Thoracic aorta (tissue), 2 donors: ENCODE measurements at regions not wholly inside any gene's neighbourhood (a gene's known extent, or its start where the extent isn't known, plus 50 kb on each side); places are given as distances from the start of the nearest gene placed in this dataset.
"Not testable (repeated sequence)": the region's sequence is repeated elsewhere in the genome, so short reads cannot be mapped to it uniquely, and the experiment has no call there.

ENCODE experiments used
- ATAC-seq: fragments of 150-250 bp; one replicate; pipeline ENCODE4 v1.8.0; 2017; ENCODE audit warnings: low read depth; ENCODE audit not compliant: insufficient number of reproducible peaks, low FRiP score
- DNase-seq: peaks from one replicate; pipeline ENCODE4 v3.0.0-alpha.2; 2020; ENCODE audit warnings: low spot score
- H3K27ac ChIP-seq, 2 donors: fragments of 200-600 bp; sonication (generic); 1 replicate in 1 of 2; 2 replicates in 1 of 2; pipeline ENCODE4 v1.5.1; 2016; ENCODE audit warnings: mild to moderate bottlenecking in 2 of 2, moderate library complexity in 2 of 2
- H3K27me3 ChIP-seq: fragments of 200-600 bp; sonication (generic); replicated peaks from 2 replicates; pipeline ENCODE4 v1.6.0; 2016; ENCODE audit warnings: mild to moderate bottlenecking; ENCODE audit not compliant: insufficient read depth
- H3K36me3 ChIP-seq: fragments of 200-600 bp; sonication (generic); one replicate; pipeline ENCODE4 v1.5.1; 2016
- H3K4me1 ChIP-seq, 2 donors: fragments of 200-600 bp; sonication (generic); 1 replicate in 1 of 2; 2 replicates in 1 of 2; pipeline versions ENCODE4 v1.5.1 to v1.6.0; 2016; ENCODE audit warnings: low read depth in 2 of 2, mild to moderate bottlenecking in 1 of 2; ENCODE audit not compliant: control insufficient read depth in 1 of 2
- H3K4me3 ChIP-seq: fragments of 200-600 bp; sonication (generic); 2 replicates; pipeline ENCODE4 v1.5.1; 2016; ENCODE audit warnings: mild to moderate bottlenecking
- H3K9me3 ChIP-seq: fragments of 200-600 bp; sonication (generic); 2 replicates; pipeline ENCODE4 v1.5.1; 2016
- TF ChIP-seq, protein P1 (sequence below): fragments of 200-600 bp; sonication (generic); IDR thresholded peaks from one replicate; pipeline ENCODE4 v1.5.1; 2019; ENCODE audit warnings: antibody characterized with exemption

DNA sequence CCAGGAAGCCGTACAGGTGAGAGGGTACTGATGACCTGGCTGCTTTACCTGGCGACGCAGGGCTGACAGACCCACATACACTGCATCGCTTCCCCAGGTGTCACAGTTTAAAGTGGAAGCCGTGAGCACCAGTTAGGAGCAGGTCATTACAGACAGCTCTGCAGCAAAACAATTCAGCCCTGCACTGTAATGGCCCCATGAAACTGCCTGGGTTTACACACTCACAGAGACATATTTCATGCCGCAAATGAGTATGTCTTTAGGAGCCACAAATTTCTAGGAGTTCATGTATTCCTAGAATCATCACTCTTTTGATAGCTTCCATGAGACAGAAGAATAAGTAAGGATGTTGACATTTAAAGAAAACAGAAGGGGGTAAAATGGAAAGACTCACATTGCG, 723.1 kb downstream of the MATN1 start:
- Histone ChIP-seq H3K36me3 (no peaks in the 10 kb centered on the region), H3K27ac (no peak overlapping the region), H3K27me3 (no peaks in the 10 kb centered on the region), H3K9me3 (no peaks in the 10 kb centered on the region), H3K4me3 (no peak overlapping the region), H3K4me1 (no peaks in the 10 kb centered on the region)
- no peak for DNase-seq
- TF ChIP-seq, protein P1, sequence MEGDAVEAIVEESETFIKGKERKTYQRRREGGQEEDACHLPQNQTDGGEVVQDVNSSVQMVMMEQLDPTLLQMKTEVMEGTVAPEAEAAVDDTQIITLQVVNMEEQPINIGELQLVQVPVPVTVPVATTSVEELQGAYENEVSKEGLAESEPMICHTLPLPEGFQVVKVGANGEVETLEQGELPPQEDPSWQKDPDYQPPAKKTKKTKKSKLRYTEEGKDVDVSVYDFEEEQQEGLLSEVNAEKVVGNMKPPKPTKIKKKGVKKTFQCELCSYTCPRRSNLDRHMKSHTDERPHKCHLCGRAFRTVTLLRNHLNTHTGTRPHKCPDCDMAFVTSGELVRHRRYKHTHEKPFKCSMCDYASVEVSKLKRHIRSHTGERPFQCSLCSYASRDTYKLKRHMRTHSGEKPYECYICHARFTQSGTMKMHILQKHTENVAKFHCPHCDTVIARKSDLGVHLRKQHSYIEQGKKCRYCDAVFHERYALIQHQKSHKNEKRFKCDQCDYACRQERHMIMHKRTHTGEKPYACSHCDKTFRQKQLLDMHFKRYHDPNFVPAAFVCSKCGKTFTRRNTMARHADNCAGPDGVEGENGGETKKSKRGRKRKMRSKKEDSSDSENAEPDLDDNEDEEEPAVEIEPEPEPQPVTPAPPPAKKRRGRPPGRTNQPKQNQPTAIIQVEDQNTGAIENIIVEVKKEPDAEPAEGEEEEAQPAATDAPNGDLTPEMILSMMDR: no peak
- no peak for ATAC-seq

DNA sequence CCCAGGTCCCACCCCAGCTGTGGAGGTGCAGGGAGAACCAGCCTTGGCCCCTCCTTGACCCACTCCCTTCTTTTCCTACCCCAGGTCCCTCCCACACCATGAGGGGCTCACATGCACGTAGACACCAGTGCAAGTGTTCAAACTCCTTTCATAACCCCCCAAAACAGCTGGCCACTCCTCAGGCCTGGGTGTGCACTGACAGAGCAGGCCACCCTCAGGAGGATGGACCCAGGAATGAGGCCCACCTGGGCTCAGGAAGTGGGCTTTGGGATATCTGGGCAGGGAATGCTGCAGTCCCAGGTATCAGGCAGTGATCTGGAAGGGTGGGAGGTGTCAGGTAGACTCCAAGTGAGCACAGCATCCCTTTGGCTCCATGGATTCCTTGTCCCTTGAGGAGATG, 723.8 kb downstream of the MATN1 start:
- no peaks in the 10 kb centered on the region for H3K27me3 ChIP-seq
- no peaks in the 10 kb centered on the region for H3K36me3 ChIP-seq
- H3K27ac ChIP-seq: no peak overlapping the region
- H3K4me3 ChIP-seq: no peak overlapping the region
- DNase-seq (no peak), ATAC-seq (no peak)
- no peaks in the 10 kb centered on the region for H3K4me1 ChIP-seq
- TF ChIP-seq, protein P1: no peak
- no peaks in the 10 kb centered on the region for H3K9me3 ChIP-seq

DNA sequence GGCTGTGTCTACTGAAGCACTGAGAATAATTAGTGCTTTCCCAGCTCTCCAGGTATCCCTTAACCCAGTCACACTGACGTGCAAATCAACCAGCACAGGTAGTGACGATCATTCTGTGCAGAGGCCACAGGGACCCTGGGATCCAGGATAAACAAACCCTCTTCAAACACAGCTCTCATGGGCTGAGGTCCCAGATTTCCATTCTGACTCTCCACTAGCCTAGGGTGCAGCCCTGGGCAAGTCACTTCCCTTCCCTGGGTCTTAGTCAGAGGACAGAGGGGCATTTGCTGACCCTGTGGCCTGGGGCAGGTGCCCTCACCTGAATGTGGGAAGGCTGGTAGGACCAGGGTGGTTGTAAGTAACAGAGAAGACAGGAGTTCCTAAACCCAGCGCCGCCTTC, 724.7 kb downstream of the MATN1 start:
- H3K9me3 ChIP-seq: peaks cover 3% of the 10 kb centered on the region
- no peaks in the 10 kb centered on the region for H3K27me3 ChIP-seq
- H3K4me1 ChIP-seq: no peaks in the 10 kb centered on the region
- H3K4me3 ChIP-seq: no peak overlapping the region
- no peak for DNase-seq
- no peak for ATAC-seq
- no peak overlapping the region for H3K27ac ChIP-seq
- H3K36me3 ChIP-seq: no peaks in the 10 kb centered on the region
- TF ChIP-seq, protein P1: no peak

DNA sequence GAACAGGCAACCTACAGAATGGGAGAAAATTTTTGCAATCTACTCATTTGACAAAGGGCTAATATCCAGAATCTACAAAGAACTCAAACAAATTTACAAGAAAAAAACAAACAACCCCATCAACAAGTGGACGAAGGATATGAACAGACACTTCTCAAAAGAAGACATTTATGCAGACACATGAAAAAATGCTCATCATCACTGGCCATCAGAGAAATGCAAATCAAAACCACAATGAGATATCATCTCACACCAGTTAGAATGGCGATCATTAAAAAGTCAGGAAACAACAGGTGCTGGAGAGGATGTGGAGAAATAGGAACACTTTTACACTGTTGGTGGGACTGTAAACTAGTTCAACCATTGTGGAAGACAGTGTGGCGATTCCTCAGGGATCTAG, 725.6 kb downstream of the MATN1 start:
- DNase-seq, H3K4me3 ChIP-seq, H3K36me3 ChIP-seq, ATAC-seq, H3K27ac ChIP-seq, H3K9me3 ChIP-seq, H3K27me3 ChIP-seq, H3K4me1 ChIP-seq: not testable (repeated sequence)

DNA sequence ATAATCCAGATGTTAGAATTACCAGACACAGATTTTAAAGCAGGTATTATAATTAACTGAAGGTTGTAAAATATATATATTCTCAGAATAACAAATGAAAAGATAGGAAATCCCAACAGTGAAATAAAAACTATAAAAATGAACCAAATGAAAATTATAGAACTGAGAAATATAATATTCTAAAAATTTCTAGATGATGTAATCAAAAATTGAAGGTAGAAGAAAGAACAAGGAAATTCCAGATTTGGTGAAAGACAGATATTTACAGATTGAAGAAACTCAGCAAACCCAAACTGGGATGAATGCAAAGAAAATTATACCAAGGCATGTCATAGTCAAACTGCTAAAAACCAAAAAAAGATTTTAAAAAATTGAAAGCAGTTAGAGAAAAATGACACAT, 729.4 kb downstream of the MATN1 start:
- no peak for DNase-seq

GRCh38 chr1:29991815-29992214, 731.6 kb downstream of the MATN1 start:
- Histone ChIP-seq H3K4me3 (no peak overlapping the region), H3K9me3 (peaks cover 9% of the 10 kb centered on the region), H3K4me1 (no peaks in the 10 kb centered on the region), H3K36me3 (no peaks in the 10 kb centered on the region), H3K27me3 (no peaks in the 10 kb centered on the region), H3K27ac (no peak overlapping the region)
- DNase-seq (no peak), ATAC-seq (no peak)
- TF ChIP-seq, protein P1: no peak

More for the DNA sequence above, 729.4 kb downstream of the MATN1 start:
- Histone ChIP-seq H3K4me3 (no peak overlapping the region), H3K36me3 (no peaks in the 10 kb centered on the region), H3K4me1 (no peaks in the 10 kb centered on the region), H3K27ac (no peak overlapping the region), H3K27me3 (no peaks in the 10 kb centered on the region), H3K9me3 (peaks cover 9% of the 10 kb centered on the region)
- TF ChIP-seq, protein P1: no peak
- ATAC-seq: no peak
